DMS53 treated with DMSO at 0.1 percent for 48 hours (cell line): ENCODE measurements at regions not wholly inside any gene's neighbourhood (a gene's known extent, or its start where the extent isn't known, plus 50 kb on each side); places are given as distances from the start of the nearest gene placed in this dataset.
A peak's percentile ranks its signal among the peaks of the same experiment; 100 is the strongest.
"Not testable (repeated sequence)": the region's sequence is repeated elsewhere in the genome, so short reads cannot be mapped to it uniquely, and the experiment has no call there.

Experiments used
- DNase-seq: peaks from one replicate; lab custom pipeline; 2025; ENCODE audit not compliant: unreplicated experiment; lab: John Stamatoyannopoulos, UW

- no peak for DNase-seq
These were observed 63.5 kb upstream of the OSMR start for GRCh38 chr5:38782180-38782835.

- DNase-seq = peak; percentile 92
These were observed 62.7 kb upstream of the OSMR start for GRCh38 chr5:38783011-38783561.

- DNase-seq = peak; percentile 67
These were observed 56.7 kb upstream of the OSMR start for GRCh38 chr5:38789134-38789533.

- no peak for DNase-seq
These were observed 56.0 kb upstream of the OSMR start for GRCh38 chr5:38789777-38790176.

- no peak for DNase-seq
These were observed 55.5 kb upstream of the OSMR start for GRCh38 chr5:38790268-38790667.

GRCh38 chr5:38790891-38791290, 54.9 kb upstream of the OSMR start:
- DNase-seq = no peak

- peak; percentile 70 for DNase-seq
These were observed 52.7 kb upstream of the OSMR start for GRCh38 chr5:38793099-38793498.

GRCh38 chr5:38794037-38794436, 51.8 kb upstream of the OSMR start:
- not testable (repeated sequence) for DNase-seq

- no peak for DNase-seq
These were observed 50.8 kb upstream of the OSMR start for GRCh38 chr5:38794986-38795385.

- no peak for DNase-seq
These were observed 49.6 kb upstream of the OSMR start for GRCh38 chr5:38795986-38796741.
